ENCODE measurements at regions not wholly inside any gene's neighbourhood (a gene's known extent, or its start where the extent isn't known, plus 50 kb on each side); places are given as distances from the start of the nearest gene placed in this dataset.

DNA sequence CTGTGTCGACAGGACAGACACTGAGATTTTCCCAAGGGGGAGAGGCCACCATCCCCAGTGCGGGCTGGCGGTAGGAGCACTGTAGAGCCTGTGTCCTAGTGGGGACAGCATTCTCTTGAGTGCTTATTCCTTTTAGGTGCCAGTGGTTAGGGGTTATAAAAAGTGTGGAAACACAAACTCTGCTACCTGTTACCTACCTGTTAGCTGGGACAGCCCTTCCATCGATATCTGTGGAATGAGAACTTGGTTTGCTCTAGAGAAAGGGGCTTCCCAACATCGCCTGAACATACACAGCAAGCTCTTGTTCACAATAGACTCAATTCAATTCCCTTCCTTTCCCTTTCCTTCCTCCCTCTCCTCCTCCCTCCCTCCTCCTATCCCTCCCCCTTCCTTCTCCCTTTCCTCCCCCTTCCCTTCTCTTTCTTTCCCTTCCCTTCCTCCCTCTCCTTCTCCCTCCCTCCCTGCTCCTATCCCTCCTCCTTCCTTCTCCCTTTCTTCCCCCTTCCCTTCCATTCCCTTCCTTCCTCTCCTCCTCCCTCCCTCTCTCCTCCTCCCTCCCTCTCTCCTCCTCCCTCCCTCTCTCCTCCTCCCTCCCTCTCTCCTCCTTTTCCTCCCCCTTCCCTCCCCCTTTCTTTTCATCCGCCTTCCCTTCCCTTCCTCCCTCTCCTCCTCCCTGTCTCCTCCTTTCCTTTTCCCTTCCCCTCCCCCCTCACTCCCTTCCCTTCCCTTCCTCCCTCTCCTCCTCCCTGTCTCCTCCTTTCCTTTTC is 188.5 kb downstream of the URI1 start:
- Mint-ChIP-seq H3K9me3 (no peaks in the 10 kb centered on the region), H3K27me3 (ENCODE audit: low read depth) (no peaks in the 10 kb centered on the region), H3K4me1 (ENCODE audit: low read depth) (no peaks in the 10 kb centered on the region), H3K36me3 (ENCODE audit: low read depth) (no peaks in the 10 kb centered on the region), H3K27ac (no peak overlapping the region), H3K4me3 (ENCODE audit: low read depth) (no peak overlapping the region)
- no peak for DNase-seq (ENCODE audit: low spot score)
- intact Hi-C loops (cut with micrococcal nuclease) = no loop called here

DNA sequence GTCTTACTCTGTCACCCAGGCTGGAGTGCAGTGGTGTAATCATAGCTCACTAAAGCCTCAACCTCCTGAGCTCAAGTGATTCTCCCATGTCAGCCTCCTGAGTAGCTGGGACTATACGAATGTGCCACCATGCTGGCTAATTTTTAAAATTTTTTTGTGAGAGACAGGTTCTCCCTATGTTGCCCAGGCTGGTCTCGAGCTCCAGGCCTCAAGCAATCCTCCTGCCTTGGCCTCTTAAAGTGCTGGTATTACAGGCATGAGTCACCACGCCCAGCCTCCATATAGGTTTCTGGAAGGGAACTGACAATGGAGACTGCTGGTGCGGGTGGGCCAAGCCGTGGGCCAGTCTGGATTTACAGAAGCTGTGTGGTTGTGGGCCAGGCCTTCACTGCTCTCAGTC is 189.2 kb downstream of the URI1 start:
- H3K4me3 Mint-ChIP-seq (ENCODE audit: low read depth) = no peak overlapping the region
- DNase-seq (ENCODE audit: low spot score) = no peak
- H3K4me1 Mint-ChIP-seq (ENCODE audit: low read depth) = no peaks in the 10 kb centered on the region
- H3K36me3 Mint-ChIP-seq (ENCODE audit: low read depth) = no peaks in the 10 kb centered on the region
- intact Hi-C loops (cut with micrococcal nuclease) = no loop called here
- H3K27ac Mint-ChIP-seq = no peak overlapping the region
- H3K9me3 Mint-ChIP-seq = no peaks in the 10 kb centered on the region
- no peaks in the 10 kb centered on the region for H3K27me3 Mint-ChIP-seq (ENCODE audit: low read depth)

DNA sequence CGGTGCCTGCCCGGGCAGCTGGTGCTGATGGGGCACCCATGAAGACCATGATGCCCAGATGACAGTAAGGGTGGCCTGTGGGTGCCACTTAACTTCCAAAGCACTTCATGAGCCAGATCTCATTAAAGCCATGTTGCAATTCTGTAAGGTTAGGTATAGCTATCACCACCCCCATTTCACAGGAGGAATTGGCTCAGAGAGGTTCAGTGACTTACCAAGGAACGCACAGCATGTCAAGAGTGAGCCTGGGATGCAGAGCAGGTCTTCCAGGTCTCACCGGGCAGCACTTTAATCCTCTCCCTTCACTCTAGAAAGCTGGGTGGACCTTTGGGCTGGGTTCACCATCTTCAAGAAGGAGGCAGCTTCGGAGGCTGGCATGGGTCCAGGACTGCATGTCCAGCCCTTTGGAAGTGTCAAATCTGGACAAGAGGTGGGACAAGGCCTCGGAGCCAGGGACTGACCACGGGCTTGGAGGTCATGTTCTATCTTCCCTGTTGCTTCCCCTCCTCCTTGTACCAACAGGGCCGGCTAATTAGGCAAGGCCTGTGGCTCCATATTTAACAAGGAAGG is 189.8 kb downstream of the URI1 start:
- Mint-ChIP-seq H3K27me3 (ENCODE audit: low read depth) (no peaks in the 10 kb centered on the region), H3K4me1 (ENCODE audit: low read depth) (no peaks in the 10 kb centered on the region)

DNA sequence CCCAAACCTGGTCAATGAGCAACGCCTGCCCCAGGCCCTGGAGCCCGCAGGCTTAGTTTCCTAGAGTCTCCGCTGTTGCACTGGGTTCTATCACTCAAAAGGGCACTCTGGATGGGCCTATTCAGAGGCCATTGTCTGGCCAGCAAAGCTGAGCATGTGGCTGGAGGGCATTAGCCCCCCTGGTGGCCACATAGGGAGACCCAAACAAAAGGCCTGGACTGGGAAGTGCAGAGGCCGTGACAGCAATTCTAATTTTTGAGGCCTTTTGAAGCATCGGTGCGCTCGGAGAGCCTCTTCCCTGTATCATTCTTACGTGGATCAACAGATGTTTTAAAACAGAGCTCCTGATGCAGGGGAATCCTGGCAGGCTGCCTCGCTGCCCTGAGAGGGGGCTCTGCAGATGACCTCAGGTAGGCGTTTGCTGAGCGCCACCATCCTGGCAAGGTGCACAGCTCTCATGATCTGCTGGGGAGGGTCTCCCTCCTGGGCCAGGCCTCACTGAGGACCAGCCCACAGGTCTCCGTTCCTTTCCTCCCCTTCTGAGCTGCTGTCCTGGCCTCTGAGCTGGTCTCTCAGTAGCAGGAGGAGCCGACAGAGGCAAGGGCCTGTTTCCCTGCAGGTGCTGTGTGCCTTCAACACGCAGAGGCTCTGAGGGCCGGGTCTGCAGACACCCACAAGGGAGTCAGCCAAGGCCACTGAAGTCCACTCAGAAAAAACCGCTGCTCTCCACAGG is 190.5 kb downstream of the URI1 start:
- DNase-seq (ENCODE audit: low spot score) = no peak
- intact Hi-C loops (cut with micrococcal nuclease) = no loop called here
- no peaks in the 10 kb centered on the region for H3K36me3 Mint-ChIP-seq (ENCODE audit: low read depth)
- H3K4me1 Mint-ChIP-seq (ENCODE audit: low read depth) = no peaks in the 10 kb centered on the region
- H3K27ac Mint-ChIP-seq = no peak overlapping the region
- no peaks in the 10 kb centered on the region for H3K27me3 Mint-ChIP-seq (ENCODE audit: low read depth)
- no peak overlapping the region for H3K4me3 Mint-ChIP-seq (ENCODE audit: low read depth)
- H3K9me3 Mint-ChIP-seq = no peaks in the 10 kb centered on the region

More for the DNA sequence above, 189.8 kb downstream of the URI1 start:
- Mint-ChIP-seq H3K9me3 (no peaks in the 10 kb centered on the region), H3K27ac (no peak overlapping the region), H3K36me3 (ENCODE audit: low read depth) (no peaks in the 10 kb centered on the region), H3K4me3 (ENCODE audit: low read depth) (no peak overlapping the region)
- no peak for DNase-seq (ENCODE audit: low spot score)
- intact Hi-C loops (cut with micrococcal nuclease) = no loop called here

DNA sequence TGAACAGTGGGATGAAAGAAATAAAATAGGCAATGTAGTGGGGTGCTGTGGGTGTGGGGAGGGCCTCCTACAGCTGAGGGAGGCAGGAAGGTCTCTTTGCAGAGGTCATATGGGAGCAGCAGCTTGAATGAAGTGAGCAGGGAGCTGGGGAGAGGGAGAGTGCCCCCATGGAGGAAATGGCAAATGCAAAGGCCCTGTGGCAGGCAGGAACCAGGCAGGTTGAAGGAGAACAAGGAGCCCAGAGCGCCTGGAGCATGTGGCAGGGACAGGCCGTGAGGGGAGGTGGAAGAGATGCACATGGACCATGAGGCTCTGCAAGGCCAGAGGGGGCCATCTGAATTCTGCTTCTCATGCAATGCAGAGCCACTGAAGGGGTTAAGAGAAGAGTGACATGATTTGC is 191.8 kb downstream of the URI1 start:
- intact Hi-C loops (cut with micrococcal nuclease) = no loop called here
- Mint-ChIP-seq H3K4me1 (ENCODE audit: low read depth) (no peaks in the 10 kb centered on the region), H3K9me3 (no peaks in the 10 kb centered on the region), H3K27ac (no peak overlapping the region), H3K27me3 (ENCODE audit: low read depth) (no peaks in the 10 kb centered on the region), H3K36me3 (ENCODE audit: low read depth) (no peaks in the 10 kb centered on the region), H3K4me3 (ENCODE audit: low read depth) (no peak overlapping the region)
- no peak for DNase-seq (ENCODE audit: low spot score)

DNA sequence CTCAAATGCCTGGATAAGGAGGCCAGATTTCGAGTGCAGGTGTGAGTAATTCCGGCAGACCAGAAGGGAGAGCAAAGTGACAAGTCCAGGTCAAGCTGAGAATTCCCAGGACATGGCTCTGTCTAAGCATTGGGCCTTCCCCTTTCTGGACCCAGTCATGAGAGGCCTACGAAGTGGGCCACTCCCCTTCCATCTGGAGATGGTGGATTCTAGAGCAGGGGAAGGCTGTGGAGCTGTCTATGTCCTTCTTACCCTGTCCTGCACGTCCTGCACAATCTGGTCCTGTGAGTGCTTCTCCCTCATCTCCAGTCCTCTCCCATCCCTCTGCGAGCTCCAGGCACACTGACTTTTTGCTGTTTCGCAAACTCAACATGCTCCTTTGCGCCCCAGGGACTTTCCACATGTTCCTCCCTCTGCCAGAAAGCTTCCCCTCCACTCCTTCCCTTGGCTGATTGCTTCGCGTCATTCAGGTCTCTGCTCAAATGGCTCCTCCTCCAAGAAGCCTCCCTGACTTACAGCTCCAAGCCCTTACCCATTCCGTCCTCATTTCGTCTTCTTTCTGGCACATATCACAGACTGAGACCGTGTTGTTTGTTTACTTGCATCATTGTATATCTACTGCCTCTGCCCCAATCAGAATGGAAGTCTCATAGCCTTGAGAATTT is 193.2 kb downstream of the URI1 start:
- Mint-ChIP-seq H3K9me3 (no peaks in the 10 kb centered on the region), H3K4me3 (ENCODE audit: low read depth) (no peak overlapping the region), H3K27ac (no peak overlapping the region), H3K27me3 (ENCODE audit: low read depth) (no peaks in the 10 kb centered on the region), H3K36me3 (ENCODE audit: low read depth) (no peaks in the 10 kb centered on the region), H3K4me1 (ENCODE audit: low read depth) (no peaks in the 10 kb centered on the region)
- DNase-seq (ENCODE audit: low spot score) = no peak
- intact Hi-C loops (cut with micrococcal nuclease) = no loop called here

DNA sequence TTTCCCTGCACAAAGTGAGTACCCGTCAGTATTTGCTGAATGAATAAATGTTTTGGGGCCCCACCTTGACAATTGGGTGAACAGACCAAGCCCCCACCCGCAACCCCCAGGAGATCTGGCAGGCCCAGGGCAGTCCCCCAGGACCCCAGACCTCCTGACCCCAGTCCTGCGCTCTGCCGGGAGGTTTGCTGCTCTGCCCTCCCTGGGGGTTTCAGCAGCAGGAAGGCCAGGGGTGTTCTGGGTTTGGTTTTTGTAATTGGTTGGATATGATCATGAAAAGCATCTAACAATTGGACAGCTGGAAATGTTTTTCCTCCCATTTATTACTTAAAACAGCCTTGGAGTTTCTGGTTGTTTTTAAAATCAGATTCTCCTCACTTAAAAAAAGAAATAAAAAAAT is 193.8 kb downstream of the URI1 start:
- Mint-ChIP-seq H3K36me3 (ENCODE audit: low read depth) (no peaks in the 10 kb centered on the region), H3K27me3 (ENCODE audit: low read depth) (no peaks in the 10 kb centered on the region), H3K27ac (no peak overlapping the region), H3K4me3 (ENCODE audit: low read depth) (no peak overlapping the region), H3K9me3 (no peaks in the 10 kb centered on the region), H3K4me1 (ENCODE audit: low read depth) (no peaks in the 10 kb centered on the region)
- no peak for DNase-seq (ENCODE audit: low spot score)
- intact Hi-C loops (cut with micrococcal nuclease) = no loop called here

DNA sequence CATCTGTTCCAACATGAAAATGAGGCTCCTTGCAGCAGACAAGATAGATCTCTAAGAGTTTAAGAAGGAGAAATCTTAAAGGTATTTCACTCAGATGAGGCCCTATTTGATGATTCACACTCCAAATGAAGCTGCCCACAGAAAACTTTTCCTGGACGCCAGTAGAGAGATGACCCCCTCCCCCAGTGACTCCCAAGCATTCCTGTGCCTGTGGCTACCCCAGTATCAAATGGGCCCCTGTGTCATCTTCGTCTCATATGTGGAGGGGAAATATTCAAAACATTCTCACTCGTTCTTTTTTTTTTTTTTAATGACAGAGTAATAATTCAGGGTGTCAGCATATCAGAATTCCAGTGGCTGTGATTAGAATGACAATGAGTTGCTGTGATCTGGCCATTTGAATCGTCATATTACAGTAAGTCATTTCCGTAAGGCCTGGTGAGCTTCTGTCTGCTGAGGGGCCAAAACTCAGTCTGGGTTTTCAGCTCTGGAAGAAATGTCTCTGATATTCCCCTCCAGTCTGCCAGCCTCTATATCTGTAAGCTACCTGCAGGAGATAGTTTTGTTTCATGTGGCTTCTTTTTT is 194.7 kb downstream of the URI1 start:
- Mint-ChIP-seq H3K9me3 (no peaks in the 10 kb centered on the region), H3K36me3 (ENCODE audit: low read depth) (no peaks in the 10 kb centered on the region), H3K4me1 (ENCODE audit: low read depth) (no peaks in the 10 kb centered on the region), H3K27me3 (ENCODE audit: low read depth) (no peaks in the 10 kb centered on the region), H3K4me3 (ENCODE audit: low read depth) (no peak overlapping the region), H3K27ac (no peak overlapping the region)
- intact Hi-C loops (cut with micrococcal nuclease) = no loop called here
- DNase-seq (ENCODE audit: low spot score) = no peak

DNA sequence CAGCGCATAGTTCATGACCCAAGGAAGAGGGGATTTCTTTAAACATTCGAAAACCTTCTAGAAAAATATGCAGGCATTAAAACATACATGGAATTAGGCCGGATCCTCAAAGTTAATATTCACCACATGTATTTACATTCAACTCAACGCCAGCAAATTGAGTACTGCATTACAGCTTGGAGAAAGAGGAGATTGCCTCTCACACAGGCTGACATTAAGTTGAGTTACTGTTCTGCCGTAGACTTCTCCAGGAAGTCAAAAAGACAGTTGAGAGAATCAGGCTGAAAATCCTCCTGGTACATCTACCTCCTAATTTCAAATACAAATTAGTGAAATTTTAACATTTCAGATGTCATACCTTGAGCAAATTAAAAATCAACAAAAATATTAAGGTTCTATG is 195.7 kb downstream of the URI1 start:
- no peaks in the 10 kb centered on the region for H3K36me3 Mint-ChIP-seq (ENCODE audit: low read depth)
- intact Hi-C loops (cut with micrococcal nuclease) = no loop called here
- no peaks in the 10 kb centered on the region for H3K27me3 Mint-ChIP-seq (ENCODE audit: low read depth)
- H3K4me1 Mint-ChIP-seq (ENCODE audit: low read depth) = no peaks in the 10 kb centered on the region
- no peak for DNase-seq (ENCODE audit: low spot score)
- no peak overlapping the region for H3K27ac Mint-ChIP-seq
- no peaks in the 10 kb centered on the region for H3K9me3 Mint-ChIP-seq
- H3K4me3 Mint-ChIP-seq (ENCODE audit: low read depth) = no peak overlapping the region

DNA sequence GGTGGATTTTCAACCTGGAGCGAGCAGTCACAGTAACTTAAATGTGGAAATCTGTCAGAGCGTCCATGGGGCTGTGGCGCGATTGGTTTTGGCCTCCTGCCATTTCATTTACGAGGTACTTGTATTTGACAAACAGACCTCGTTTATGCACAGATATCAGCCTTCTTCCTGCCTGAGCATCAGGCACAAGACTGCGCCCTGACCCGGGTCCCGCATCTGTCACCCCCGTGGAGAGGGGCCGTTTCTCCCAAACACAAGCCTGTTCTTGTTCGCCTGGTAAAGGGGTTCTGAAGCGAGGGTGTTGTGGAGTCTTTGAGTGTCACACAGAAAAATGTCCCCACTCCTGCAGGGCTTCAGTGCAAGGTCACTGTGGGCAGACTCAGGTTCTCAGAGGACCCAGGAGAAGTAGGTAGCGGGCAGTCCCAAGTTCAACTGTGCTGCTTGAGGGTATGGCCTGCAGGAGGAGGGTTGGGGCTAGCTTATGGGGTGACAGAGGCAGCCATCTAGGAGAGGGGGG is 202.3 kb downstream of the URI1 start:
- no peaks in the 10 kb centered on the region for H3K27me3 Mint-ChIP-seq (ENCODE audit: low read depth)
- no peaks in the 10 kb centered on the region for H3K9me3 Mint-ChIP-seq
- DNase-seq (ENCODE audit: low spot score) = no peak
- no peak overlapping the region for H3K4me3 Mint-ChIP-seq (ENCODE audit: low read depth)
- no peaks in the 10 kb centered on the region for H3K36me3 Mint-ChIP-seq (ENCODE audit: low read depth)
- intact Hi-C loops (cut with micrococcal nuclease) = no loop called here
- H3K4me1 Mint-ChIP-seq (ENCODE audit: low read depth) = no peaks in the 10 kb centered on the region
- H3K27ac Mint-ChIP-seq = no peak overlapping the region

DNA sequence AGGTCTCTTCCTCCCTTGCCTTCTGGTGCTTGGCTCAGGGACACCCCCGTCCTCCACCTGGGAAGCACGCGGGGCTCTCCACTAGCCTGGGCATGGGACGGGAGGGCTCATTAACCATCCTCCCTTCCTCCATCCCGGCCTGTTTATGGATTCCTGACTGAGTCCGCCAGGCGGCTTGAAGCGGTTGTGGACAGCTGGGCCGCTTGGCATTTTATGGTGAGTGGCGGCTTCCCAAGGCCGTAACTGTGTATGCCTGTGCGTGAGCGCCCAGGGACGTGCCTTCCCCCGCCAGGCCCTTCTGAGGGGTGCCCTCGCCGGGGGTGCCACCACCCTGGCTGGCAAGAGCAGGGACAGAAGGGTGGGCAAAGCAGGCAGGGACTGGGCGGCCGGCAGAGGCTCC is 202.8 kb downstream of the URI1 start:
- H3K9me3 Mint-ChIP-seq = no peaks in the 10 kb centered on the region
- intact Hi-C loops (cut with micrococcal nuclease) = no loop called here

DNA sequence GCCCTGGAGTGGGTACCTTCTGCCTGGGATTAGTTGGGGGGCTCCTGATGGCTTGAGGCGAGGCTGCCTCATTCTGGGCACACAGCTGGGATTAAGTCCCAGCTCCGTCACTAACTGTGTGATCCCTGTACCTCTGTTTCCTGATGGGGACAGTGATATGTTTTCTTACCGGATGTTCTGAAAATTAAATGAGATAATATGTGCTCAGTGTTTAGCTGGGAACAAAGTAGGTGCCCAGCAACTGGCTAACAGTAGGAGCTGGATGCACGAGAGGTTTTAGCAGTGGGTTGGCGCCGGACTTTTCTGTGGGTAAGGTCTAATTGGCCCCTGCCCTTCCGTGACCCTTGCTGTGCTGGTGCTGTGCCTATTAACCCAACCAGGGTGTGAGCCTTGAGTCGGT is 203.4 kb downstream of the URI1 start:
- Mint-ChIP-seq H3K9me3 (no peaks in the 10 kb centered on the region), H3K4me3 (ENCODE audit: low read depth) (no peak overlapping the region), H3K27ac (no peak overlapping the region), H3K27me3 (ENCODE audit: low read depth) (no peaks in the 10 kb centered on the region), H3K4me1 (ENCODE audit: low read depth) (no peaks in the 10 kb centered on the region), H3K36me3 (ENCODE audit: low read depth) (no peaks in the 10 kb centered on the region)
- no peak for DNase-seq (ENCODE audit: low spot score)
- intact Hi-C loops (cut with micrococcal nuclease) = no loop called here

More for the DNA sequence above, 202.8 kb downstream of the URI1 start:
- Mint-ChIP-seq H3K27me3 (ENCODE audit: low read depth) (no peaks in the 10 kb centered on the region), H3K4me1 (ENCODE audit: low read depth) (no peaks in the 10 kb centered on the region), H3K27ac (no peak overlapping the region), H3K36me3 (ENCODE audit: low read depth) (no peaks in the 10 kb centered on the region), H3K4me3 (ENCODE audit: low read depth) (no peak overlapping the region)
- no peak for DNase-seq (ENCODE audit: low spot score)
